ENCODE measurements at regions not wholly inside any gene's neighbourhood (a gene's known extent, or its start where the extent isn't known, plus 50 kb on each side); places are given as distances from the start of the nearest gene placed in this dataset.

DNA sequence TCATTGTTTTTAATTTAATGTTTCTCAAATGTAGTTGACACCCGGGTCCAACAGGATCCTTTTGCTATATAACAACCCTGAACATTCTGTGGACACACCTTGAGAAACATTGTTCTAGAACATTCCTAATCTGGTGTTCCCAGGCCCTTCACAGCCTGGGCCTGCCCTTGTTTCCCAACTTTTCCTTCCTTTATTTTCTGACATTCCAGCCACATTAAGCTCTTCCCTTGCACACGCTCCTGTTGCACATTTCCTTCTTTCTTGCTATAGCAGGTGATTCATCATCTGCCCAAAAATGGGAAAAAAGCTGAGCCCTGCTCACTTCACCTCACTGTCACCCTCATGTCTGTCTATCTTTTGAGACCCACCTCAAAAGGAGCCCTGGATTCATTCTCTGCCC, 67.9 kb upstream of the MARCHF10 start:
- Mint-ChIP-seq H3K27me3 (ENCODE audit: low read depth) (no peaks in the 10 kb centered on the region), H3K36me3 (ENCODE audit: low read depth) (no peaks in the 10 kb centered on the region), H3K4me3 (ENCODE audit: unreplicated experiment) (no peak overlapping the region), H3K9me3 (ENCODE audit: low read depth) (no peaks in the 10 kb centered on the region), H3K27ac (ENCODE audit: unreplicated experiment) (peak overlapping the region; percentile 71), H3K4me1 (ENCODE audit: low read depth) (peaks cover 13% of the 10 kb centered on the region)
- DNase-seq (ENCODE audit: low spot score), result no peak
- TF ChIP-seq, protein P1, sequence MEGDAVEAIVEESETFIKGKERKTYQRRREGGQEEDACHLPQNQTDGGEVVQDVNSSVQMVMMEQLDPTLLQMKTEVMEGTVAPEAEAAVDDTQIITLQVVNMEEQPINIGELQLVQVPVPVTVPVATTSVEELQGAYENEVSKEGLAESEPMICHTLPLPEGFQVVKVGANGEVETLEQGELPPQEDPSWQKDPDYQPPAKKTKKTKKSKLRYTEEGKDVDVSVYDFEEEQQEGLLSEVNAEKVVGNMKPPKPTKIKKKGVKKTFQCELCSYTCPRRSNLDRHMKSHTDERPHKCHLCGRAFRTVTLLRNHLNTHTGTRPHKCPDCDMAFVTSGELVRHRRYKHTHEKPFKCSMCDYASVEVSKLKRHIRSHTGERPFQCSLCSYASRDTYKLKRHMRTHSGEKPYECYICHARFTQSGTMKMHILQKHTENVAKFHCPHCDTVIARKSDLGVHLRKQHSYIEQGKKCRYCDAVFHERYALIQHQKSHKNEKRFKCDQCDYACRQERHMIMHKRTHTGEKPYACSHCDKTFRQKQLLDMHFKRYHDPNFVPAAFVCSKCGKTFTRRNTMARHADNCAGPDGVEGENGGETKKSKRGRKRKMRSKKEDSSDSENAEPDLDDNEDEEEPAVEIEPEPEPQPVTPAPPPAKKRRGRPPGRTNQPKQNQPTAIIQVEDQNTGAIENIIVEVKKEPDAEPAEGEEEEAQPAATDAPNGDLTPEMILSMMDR (IDR thresholded peaks at IDR 0.05), result no peak

DNA sequence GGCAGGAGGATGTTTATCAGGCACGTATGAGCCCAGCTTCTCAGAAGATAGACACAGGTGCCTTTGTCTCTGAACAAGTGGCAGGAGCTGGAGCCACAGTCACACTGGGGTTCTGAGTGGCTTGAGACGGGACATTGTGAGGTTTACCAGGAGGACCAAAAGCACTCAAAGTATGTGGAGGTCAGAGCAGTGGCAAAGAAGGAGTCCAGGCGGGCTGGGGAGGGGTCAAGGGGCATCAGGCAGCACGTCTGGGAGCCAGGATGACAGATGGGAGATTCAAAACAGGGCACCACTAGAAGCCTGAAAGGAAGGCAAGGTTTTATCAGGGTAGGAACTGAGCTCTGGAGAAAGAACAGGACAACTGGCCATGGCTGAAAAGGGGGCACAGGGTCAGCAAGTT, 67.2 kb upstream of the MARCHF10 start:
- no peak overlapping the region for H3K27ac Mint-ChIP-seq (ENCODE audit: unreplicated experiment)
- TF ChIP-seq, protein P1 (IDR thresholded peaks at IDR 0.05), result no peak
- H3K4me1 Mint-ChIP-seq (ENCODE audit: low read depth), result peaks cover 18% of the 10 kb centered on the region
- H3K27me3 Mint-ChIP-seq (ENCODE audit: low read depth), result no peaks in the 10 kb centered on the region
- no peak for DNase-seq (ENCODE audit: low spot score)
- H3K9me3 Mint-ChIP-seq (ENCODE audit: low read depth), result no peaks in the 10 kb centered on the region
- no peaks in the 10 kb centered on the region for H3K36me3 Mint-ChIP-seq (ENCODE audit: low read depth)
- no peak overlapping the region for H3K4me3 Mint-ChIP-seq (ENCODE audit: unreplicated experiment)

DNA sequence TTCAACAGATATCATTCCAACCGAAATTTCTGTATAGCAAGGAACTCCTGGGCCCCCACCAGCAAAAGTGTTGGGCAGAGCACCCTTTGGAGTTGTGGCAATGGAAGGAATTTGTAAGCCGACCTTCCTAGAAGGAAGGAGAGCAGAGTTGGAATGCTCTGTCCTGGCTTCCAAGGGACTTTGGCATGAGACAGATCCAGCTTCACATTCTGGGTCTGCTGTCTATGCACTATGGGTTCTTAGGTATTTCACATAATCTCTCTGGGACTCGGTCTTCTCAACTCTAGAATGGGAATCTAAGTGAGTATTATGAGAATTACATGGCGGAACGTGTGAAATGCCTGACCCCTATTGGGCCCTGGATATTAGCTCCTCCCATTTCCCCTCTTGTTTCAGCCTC, 63.2 kb upstream of the MARCHF10 start:
- no peak overlapping the region for H3K4me3 Mint-ChIP-seq (ENCODE audit: unreplicated experiment)
- H3K27ac Mint-ChIP-seq (ENCODE audit: unreplicated experiment), result no peak overlapping the region
- no peak for DNase-seq (ENCODE audit: low spot score)
- TF ChIP-seq, protein P1 (IDR thresholded peaks at IDR 0.05), result no peak
- H3K9me3 Mint-ChIP-seq (ENCODE audit: low read depth), result no peaks in the 10 kb centered on the region
- peaks cover 14% of the 10 kb centered on the region for H3K4me1 Mint-ChIP-seq (ENCODE audit: low read depth)
- no peaks in the 10 kb centered on the region for H3K36me3 Mint-ChIP-seq (ENCODE audit: low read depth)
- H3K27me3 Mint-ChIP-seq (ENCODE audit: low read depth), result peaks cover 2% of the 10 kb centered on the region

DNA sequence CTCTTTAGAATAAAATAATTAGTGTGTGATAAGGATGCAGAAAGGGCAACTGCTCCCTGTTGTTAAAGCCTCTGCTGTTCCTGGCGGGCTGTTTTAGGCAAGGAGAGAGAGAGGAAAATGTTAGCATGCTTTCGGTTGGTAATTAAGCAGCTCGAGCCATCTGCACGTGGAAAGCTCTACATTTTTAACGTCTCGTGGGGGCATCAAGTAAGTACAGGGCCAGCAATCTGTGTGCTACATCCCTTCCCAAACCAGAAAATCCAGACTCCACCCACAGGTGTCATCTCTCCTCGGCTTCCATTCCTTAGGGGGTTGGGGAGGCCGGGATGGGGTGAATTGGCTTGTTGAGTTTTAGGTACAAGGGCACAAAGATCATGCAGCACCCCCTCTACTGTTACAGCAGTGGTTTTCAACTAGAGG, 62.4 kb upstream of the MARCHF10 start:
- peak overlapping the region; percentile 49 for H3K27ac Mint-ChIP-seq (ENCODE audit: unreplicated experiment)
- TF ChIP-seq, protein P1 (IDR thresholded peaks at IDR 0.05), result no peak
- peaks cover 2% of the 10 kb centered on the region for H3K27me3 Mint-ChIP-seq (ENCODE audit: low read depth)
- DNase-seq (ENCODE audit: low spot score), result no peak
- H3K36me3 Mint-ChIP-seq (ENCODE audit: low read depth), result no peaks in the 10 kb centered on the region
- peak overlapping the region; percentile 0 for H3K4me3 Mint-ChIP-seq (ENCODE audit: unreplicated experiment)
- no peaks in the 10 kb centered on the region for H3K9me3 Mint-ChIP-seq (ENCODE audit: low read depth)
- H3K4me1 Mint-ChIP-seq (ENCODE audit: low read depth), result peaks cover 10% of the 10 kb centered on the region

DNA sequence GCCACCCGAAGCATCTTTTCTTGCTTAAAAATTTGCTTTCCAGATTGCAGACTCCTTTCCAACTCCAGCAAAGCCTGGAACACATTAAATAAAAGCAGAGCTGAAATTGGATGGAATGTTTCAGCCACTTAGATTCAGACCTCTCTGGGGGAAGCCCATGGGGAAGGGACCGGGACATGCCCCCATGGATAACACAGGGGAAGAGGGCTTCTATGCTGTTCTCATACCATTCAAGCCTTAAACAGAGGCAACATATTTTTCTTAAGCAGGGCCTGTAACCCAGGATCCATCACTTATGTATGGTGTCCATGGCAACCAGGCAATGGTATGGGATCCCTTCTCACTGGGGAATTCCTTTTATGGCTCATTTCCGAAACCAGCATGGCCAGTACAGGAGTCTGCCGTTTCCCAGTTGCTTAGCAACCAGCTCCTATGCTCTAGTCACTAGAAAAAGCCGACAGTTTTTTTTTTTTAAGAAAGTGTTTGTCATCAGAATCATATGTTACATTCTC, 62.0 kb upstream of the MARCHF10 start:
- peaks cover 2% of the 10 kb centered on the region for H3K27me3 Mint-ChIP-seq (ENCODE audit: low read depth)
- no peak overlapping the region for H3K4me3 Mint-ChIP-seq (ENCODE audit: unreplicated experiment)
- peaks cover 10% of the 10 kb centered on the region for H3K4me1 Mint-ChIP-seq (ENCODE audit: low read depth)
- no peak for DNase-seq (ENCODE audit: low spot score)
- peak overlapping the region; percentile 69 for H3K27ac Mint-ChIP-seq (ENCODE audit: unreplicated experiment)
- H3K9me3 Mint-ChIP-seq (ENCODE audit: low read depth), result no peaks in the 10 kb centered on the region
- H3K36me3 Mint-ChIP-seq (ENCODE audit: low read depth), result no peaks in the 10 kb centered on the region
- TF ChIP-seq, protein P1 (IDR thresholded peaks at IDR 0.05), result no peak
